ENCODE measurements at regions not wholly inside any gene's neighbourhood (a gene's known extent, or its start where the extent isn't known, plus 50 kb on each side); places are given as distances from the start of the nearest gene placed in this dataset.

DNA sequence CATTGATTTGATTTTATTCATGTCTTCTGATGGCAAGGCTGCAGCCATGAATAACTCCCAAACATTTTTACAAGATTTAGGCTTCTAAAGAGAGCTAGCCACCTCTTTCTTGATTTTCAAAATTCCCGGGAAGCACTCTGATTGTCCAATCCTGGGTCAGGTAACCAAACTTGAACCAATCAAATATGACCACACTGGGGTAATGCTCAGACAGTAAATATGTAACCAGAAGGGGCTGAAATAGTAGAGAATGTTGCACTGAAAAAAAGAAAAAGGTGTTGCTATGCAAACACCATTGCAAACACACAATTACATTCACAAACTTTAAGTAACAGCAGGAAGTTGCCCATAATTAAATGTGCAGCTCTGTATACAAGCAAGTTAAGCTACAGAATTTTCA lies 112.9 kb upstream of the IQCM start:
- no peak for DNase-seq (ENCODE audit: low read depth, low spot score)

DNA sequence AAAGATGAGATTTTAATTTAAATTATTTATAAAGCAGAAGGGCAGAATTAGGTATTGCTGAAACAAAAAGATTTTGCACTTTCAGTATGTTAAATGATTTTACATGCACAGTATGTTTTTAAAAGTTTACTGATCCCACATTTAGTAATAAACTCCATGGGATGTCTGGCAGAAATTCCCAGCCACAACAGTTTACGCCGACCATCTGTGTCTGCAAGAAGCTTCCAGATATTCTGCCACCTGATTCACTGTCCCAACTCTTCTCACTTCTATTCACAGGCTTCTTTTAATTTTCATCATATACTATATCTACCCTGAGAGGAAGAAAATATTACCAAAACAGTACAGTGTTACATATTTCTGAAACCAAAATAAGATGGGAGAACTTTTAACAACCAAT lies 115.8 kb upstream of the IQCM start:
- DNase-seq (ENCODE audit: low read depth, low spot score), result no peak

DNA sequence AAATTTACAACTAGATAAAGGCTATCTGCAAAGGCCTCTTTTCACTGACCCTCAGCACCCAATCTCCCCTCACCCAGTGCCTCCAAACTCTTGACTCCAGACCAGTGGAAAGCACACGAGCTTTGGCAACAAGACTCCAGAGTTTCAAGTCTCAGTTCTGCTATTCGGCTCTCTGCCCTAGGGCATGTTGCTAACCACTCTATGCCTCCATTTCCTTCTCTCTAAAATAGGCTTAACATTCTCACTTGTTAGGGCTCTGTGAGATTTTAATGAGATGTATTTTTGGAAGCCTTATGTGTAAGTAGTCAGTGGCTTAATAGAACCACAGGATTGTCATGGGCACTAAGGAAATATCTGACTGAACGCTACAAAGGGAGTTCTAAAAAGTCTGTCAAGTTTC lies 116.5 kb upstream of the IQCM start:
- no peak for DNase-seq (ENCODE audit: low read depth, low spot score)

DNA sequence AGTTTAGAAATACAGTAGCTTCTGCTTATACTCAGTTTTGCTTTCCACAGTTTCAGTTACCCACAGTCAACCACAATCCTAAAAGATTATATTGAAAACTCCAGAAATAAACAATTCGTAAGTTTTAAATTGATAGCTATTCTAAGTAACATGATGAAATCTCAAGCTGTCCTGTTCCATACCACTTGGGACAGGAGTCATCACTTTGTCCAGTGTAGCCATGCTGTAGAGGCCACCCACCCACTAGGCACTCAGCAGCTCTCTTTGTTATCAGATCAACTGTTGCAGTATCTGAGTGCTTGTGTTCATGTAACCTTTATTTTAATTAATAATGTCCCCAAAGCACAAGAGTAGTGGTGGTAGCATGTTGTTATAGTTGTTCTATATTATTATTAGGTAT lies 117.5 kb upstream of the IQCM start:
- no peak for DNase-seq (ENCODE audit: low read depth, low spot score)

DNA sequence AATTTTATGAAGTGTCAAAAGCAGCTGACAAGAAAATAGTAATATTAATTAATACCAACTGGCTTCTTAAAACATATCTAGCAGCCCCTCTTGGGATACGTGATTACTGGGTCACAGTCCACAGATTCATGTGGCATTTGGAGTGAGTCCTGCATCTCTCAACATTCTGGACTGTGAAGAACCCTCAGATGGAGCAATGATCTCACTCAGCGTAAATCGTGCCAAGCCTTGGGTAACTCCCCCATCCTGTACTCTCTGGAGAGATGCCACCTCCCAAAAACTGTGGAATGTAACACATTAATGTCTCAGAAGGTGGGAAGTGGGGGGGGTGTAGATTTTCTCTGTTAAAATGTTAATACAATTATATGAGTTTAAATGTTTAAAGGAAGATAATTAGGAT lies 118.2 kb upstream of the IQCM start:
- DNase-seq (ENCODE audit: low read depth, low spot score), result no peak

DNA sequence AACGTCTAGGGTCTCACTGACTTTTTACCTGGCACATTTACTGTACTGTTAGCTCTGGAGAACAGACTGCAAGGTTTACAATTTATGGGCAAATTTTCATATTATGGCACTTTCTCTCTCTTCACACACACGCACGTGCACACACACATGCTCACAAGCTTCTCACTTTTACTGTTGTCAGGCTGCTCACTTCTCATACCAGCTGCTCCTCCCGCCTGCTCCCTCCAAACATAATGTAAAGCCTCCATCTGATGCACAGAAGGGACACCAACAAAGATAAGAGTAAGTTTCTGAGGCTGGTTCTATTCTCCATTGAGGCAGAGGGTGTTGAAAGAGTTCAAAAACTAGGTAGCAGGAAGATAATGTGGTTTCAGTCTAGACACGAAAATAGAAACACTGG lies 128.9 kb upstream of the DCLK2 start:
- no peak for DNase-seq (ENCODE audit: low read depth, low spot score)

DNA sequence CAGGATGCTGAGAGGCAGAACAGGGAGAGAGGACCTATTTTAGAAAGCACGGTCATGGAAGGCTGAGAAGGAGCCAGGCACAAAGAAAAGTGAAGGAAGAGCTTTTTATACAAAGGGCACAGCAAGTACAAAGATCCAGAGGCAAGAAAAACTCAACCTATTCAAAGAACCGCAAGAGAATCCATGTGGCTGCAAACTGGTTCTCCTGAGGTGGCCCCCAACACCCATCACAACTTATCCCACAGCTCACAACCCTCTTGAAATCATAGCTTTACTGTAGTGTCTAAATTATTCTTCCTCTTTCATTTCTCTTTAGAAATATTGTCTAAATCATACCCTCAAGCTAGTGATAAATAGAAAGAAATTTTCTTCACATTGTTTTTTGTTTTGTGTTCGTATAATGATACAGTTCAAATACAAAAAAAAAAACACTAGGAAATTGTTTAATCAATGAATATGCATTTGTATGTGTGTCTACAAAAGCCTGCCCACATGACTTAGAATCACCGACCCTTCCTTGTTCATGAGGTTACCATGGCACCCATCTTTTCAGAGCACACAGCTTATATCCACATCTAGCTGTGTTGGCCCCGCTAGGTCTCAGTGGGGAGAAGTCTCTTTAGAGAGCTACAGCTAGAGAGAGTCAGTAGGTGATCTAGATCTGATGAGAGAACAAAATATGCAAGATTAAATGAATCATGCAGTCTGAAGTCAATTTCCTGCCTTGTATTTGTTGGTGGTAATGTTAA lies 126.9 kb upstream of the DCLK2 start:
- DNase-seq (ENCODE audit: low read depth, low spot score), result no peak

DNA sequence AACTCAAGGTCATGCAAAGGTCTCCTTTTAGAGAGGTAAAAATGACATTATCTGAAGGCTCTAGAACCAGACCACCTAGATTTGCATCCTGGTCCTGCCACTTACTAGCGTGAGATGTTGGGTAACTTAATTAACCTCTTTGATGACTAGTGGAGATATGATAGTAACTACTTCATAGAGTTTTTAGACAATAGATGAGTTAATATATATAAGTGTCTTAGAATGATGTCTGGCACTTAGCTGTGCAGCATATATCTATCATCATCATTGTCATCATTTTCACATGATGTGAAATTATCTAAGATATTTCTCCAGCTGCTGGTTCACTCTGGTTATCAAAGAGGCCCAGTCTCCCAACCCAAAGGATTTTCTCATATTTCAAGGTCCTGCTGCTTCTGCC lies 126.1 kb upstream of the DCLK2 start:
- no peak for DNase-seq (ENCODE audit: low read depth, low spot score)

DNA sequence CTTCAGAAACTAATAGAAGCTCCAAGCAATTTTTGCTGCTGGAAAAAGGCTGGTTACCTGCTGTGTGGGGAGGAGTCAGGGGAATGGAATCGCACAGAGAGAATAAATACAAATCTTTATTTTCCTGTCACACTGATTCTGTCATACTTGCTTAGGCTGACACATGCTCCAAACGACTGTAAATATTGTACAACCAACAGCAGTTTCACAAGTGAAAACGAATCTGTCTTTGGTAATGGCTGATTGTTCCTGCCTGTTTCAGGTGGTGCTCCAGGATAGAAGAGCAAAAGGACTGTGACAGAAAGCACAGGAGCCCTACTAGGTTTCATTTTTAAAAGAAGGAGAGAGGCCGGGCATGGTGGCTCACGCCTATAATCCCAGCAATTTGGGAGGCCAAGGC lies 125.5 kb upstream of the DCLK2 start:
- DNase-seq (ENCODE audit: low read depth, low spot score), result no peak

DNA sequence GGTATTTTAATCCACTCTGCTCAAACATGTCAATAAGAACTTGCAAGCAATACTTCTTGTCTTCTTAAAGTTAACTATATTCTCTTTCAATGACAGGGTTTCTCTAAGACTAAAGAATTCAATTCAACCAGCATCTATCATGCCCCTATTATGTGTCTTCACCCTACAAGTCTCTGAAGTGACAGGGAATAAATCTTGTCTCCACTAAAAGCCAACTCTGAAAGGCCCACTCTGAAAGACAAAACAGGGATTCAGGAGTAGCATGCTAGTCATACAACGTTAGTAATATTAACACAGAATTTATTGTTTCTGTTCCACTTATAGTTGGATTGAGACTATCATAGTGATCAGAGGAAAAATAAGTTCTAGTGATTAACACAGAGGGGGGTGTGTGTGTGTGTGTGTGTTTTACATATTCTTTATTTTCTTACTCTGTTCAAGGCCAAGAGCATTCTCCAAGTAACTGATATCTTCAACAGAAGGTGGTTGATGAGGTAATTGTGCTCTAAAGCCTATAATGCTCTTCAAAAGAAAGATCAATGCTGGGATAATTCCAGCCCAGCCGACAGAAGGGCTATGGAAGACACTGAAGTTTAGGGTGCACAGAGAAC lies 122.4 kb upstream of the DCLK2 start:
- no peak for DNase-seq (ENCODE audit: low read depth, low spot score)

DNA sequence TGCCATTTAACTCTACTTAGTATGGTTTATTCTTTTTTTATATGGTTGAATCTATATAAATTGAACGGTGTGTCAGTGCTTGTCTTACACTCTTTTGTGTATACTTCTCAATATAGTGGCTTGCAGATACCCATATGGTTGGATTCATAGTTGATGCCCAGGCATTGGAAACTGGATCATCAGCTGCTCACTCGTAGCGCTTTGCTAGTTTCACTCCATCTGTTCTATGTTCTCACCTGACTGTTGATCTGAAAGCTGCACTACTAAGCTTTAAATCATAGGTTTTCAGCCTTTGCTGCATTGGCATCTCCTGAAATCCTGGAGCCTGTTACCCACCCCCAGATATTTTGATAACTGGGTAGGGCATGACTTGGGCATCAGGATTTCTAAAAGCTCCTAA lies 121.6 kb upstream of the DCLK2 start:
- no peak for DNase-seq (ENCODE audit: low read depth, low spot score)

DNA sequence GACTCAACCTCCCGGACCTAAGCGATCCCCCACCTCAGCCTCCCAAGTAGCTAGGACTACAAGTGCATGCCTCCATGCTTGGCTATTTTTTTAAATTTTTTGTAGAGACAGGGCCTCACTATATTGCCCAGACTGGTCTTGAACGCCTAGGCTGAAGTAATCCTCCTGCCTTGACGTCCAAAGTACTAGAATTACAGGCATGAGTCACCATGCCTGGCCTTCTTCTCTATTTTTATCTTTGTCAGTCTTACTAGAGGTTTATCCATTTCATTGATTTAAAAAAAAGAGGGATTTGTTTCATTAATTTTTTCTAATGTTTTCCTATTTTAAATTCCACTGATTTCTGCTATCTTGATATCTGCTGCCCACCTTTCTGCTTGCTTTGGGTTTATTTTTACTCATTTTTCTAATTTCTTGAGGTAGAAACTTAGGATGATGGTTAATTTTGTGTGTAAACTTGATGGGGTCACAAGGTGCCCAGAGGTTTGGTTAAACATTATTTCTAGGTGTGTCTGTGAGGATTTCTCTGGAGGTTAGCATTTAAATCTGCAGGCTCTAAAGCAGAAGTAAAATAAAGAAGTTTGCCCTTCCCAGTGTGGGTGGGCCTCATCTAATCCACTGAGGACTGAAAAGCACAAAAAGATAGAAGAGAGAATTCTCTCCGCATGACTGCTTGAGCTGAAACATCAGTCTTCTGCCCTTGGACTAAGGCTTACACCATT lies 116.2 kb upstream of the DCLK2 start:
- no peak for DNase-seq (ENCODE audit: low read depth, low spot score)

DNA sequence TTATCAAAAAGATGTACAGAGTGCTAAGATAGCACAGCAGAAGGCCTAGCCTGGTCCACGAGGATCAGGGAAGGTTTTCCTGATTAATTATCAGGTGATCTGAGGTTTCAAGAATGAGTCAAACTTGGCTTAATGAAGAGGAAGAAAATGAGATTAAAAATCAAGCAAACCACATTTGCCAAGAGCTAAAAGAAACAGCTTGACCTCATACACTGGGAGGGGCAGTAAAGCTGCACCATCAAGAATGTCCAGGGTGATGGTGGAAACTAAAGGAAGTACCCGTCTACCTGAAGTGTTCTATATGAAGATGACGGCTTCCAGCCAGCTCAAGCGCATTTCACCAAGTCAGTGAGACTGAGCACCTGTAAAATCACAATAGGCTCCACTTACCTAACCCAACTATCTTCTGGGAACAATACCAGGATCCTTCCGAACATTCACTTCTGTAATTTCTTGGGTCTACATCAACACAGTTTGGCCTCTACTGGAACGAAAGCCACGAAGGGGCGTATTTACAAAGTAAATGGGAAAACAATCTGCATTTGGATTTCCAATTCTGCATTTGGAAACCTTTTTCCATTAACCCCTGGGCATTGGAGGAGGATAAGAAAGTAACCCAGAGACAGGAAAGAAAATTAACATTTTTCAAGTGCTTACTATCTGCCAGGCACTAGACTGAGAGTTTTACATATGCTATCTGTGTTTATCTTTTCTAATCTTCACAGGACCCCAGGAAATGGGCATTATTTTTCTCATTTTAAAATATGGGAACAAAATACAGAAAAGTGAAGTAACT lies 114.0 kb upstream of the DCLK2 start:
- DNase-seq (ENCODE audit: low read depth, low spot score), result no peak

DNA sequence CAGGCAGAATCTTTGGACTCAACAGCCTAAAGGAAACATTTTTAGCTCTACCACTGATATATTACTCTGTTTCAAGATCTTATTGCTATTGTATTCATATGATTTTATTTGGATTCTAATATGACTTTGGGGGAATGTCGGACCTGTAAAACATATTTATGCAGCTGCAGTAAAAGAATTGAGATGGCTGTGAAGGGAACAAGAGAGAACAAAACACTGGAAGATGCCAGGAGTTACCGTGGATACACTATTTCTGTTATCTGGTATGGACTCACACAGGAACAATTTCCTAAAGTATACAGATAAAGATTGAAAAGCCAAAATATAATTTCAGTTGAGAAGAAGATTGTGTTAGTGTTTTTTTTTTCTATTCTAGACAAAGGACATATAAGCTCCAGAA lies 113.0 kb upstream of the DCLK2 start:
- DNase-seq (ENCODE audit: low read depth, low spot score), result no peak

DNA sequence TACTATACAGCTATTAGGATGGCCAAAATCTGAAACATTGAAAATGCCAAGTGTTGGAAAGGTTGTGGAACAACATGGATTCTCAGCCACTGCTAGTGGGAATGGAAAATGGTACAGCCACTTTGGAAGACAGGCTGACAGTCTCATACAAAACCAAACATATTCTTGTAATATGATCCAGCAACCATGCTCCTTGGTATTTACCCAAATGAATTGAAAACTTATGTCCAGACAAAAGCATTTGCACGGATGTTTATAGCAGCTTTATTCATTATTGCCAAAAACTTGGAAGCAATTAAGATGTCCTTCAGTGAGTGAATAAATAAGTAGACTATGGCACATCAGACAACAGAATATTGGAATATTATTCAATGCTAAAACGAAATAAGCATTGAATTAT lies 105.8 kb upstream of the DCLK2 start:
- no peak for DNase-seq (ENCODE audit: low read depth, low spot score)

DNA sequence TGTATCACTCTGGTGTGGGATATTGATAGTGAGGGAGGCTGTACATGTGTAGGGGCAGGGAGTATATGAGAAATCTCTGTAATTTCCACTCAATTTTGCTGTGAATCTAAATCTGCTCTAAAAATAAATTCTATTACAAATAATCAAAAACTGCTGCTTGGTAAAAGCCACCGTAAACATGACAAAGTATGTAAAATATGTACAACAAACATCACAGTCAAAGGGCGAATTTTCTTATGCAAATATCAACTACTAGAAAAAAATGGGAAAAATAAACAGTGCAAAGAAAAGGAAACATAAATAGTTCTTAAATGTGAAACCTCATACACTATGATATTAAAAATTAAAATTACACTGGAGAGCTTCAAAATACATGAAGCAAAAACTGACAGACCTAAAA lies 105.1 kb upstream of the DCLK2 start:
- no peak for DNase-seq (ENCODE audit: low read depth, low spot score)

DNA sequence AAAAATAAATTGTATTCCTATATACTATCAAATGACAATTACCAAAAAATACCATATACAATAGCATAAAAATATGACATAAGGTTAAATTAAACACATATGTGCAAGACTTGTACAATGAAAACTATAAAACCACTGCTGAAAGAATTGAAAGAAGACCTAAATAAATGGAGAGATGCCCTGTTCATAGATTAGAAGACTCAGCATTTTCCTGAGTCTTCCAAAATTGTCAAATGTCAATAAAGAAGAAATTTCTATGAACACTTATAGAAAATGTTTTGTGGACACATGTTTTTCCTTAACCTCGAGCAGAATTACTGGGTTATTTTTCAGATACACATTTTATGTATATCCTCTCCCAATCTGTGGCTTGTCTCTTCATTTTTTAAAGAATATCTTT lies 103.1 kb upstream of the DCLK2 start:
- DNase-seq (ENCODE audit: low read depth, low spot score), result no peak

DNA sequence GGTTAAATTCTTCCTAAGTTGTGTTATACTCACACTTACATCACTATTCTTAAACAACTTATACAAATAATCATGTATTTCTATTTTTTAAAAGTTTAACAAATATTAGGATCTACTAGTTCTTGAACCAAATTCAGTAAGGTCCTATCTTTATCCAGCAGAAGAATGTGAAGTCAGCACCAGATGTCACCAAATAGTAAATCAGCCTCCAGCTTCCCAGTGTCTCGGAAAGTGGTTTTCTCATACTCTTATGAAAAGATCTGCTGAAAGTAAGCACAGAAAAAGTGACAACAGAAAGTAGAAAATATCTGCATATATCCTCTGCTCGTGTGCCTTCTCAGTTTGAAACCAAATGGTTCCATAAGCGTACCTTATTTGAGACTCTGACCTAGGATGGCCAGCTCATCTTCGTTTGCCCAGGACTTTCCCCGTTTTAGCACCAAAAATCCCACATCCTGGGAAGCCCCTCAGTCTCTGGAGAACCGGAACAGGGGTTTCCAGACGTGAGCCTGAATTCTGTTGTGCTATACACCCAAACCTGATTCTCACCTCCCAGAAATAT lies 98.0 kb upstream of the DCLK2 start:
- no peak for DNase-seq (ENCODE audit: low read depth, low spot score)

DNA sequence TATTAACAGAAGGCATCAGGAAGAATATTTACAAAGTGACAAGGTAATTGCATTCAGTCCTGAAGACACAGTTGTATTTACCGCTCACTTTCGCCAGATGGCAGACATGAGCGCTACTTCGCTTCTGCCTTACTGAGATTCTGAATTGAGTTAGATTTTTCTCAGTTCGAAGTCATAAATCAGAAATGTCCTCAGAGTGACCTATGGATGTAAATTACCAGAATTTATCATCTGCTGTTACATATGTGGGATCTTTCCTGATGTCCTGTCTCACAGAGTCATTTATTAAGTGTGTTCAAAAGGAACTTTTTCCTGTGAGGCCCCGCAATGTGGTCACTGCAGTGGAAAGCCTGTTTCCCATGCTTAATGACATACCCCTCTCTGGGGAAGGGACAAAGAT lies 97.3 kb upstream of the DCLK2 start:
- no peak for DNase-seq (ENCODE audit: low read depth, low spot score)

DNA sequence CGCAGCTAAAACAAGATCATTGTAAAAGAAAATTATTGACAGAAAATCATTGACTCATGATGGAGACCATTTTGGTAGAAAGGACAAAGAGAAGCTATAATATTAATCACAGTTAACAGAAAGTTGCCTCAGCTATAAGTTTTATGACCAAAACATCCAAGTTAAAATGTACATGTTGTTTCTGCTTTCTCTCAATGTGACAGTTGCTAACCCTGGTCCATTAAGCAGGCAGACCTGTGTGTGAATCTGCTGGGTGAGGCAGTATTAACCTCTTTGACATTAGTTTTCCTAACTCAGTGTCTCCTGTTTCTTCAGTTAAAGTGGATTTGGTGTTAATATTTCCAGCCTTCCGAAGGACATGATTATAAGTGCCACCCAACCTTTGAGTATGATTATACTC lies 94.8 kb upstream of the DCLK2 start:
- DNase-seq (ENCODE audit: low read depth, low spot score), result no peak

DNA sequence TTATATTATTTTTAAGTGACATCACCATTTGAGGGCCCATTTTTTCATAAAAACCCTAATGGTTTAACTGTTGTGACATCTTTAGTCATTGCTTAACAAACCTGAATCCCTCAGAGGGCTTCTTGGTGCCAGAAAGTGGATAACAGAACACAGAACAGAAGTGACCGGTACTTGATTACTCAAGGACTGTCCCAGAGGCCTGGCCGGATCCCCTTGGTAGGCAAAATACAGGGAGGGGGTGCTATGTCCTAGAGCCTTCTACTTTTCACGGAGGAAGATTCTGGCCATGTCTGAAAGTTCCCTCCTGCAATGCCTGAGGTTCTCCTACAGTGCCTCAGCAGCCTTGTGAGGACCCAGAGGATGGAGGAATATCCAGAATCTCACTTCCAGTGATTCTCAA lies 94.3 kb upstream of the DCLK2 start:
- no peak for DNase-seq (ENCODE audit: low read depth, low spot score)

DNA sequence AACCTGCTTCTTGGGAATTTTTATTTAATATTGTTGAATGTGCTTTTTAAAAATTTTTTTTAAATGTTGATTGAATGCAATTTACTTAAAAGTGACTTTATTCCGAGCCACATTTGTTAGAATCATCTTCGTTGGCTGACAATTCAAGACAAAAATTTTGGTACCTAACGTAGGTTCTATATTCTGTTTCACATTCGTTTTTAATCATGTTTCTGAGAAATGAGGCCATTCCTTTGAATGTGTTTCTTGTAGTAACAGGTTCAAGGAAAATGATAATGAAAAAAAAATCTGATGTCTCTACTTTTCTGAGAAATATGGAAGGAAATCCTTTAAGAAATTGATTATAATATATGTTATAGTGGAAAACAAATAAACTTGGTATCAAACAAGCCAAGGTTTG lies 92.3 kb upstream of the DCLK2 start:
- DNase-seq (ENCODE audit: low read depth, low spot score), result no peak

Data from pulmonary artery endothelial cell (primary cell).